HG02798 (cell line): ENCODE measurements at regions not wholly inside any gene's neighbourhood (a gene's known extent, or its start where the extent isn't known, plus 50 kb on each side); places are given as distances from the start of the nearest gene placed in this dataset.

ENCODE experiments used
- ATAC-seq: cut with Tn5 transposase; IDR thresholded peaks from one replicate; pipeline ENCODE4 v1.9.1; 2021; ENCODE audit warnings: mild to moderate bottlenecking; ENCODE audit not compliant: unreplicated experiment, poor library complexity

GRCh38 chr18:67577386-67577785 lies 60.9 kb upstream of the DSEL start:
- ATAC-seq = no peak

GRCh38 chr18:67574749-67575148 lies 58.2 kb upstream of the DSEL start:
- no peak for ATAC-seq

- ATAC-seq = no peak
These were observed 51.6 kb upstream of the DSEL start for GRCh38 chr18:67568166-67568565.
